ENCODE measurements at regions not wholly inside any gene's neighbourhood (a gene's known extent, or its start where the extent isn't known, plus 50 kb on each side); places are given as distances from the start of the nearest gene placed in this dataset.
A peak's percentile ranks its signal among the peaks of the same experiment; 100 is the strongest.

DNA sequence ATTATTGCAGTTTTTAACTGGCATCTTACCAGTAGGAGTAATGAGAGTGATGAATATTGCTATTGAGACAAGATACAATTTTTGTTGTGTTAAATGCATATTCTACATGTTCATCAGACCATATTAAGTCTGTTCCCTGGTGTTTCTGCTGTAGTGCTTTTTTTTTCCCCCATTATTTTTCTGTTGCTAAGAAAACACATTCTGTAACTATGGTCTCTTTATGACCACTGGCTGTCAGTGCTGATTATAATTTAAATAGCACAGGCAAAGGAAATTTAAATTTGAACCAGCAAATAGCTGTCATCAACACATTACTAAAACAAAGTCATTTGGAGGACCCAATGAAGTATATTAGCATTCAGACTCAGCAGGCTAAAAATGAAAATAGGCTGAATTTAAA is 98.3 kb upstream of the ANKRD50 start:
- DNase-seq (ENCODE audit: low spot score) = no peak

DNA sequence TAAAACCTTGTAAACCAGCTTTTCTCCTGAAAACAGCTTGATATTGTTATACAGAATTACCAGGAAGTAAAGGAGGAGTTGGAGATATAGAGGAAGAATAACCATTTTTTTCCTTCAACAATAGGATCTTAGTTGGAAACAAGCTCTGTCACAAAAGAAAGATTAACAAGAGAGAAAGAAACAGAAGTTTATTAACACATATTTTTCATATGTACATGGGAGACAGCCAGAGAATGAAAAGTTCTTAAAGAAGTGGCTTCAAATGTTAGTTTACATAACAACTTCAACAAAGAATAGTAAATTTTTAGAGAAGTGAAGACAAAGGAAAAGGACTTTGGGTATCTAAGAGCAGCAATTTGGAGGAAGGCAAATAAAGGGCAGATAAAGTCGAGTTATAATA is 94.9 kb upstream of the ANKRD50 start:
- DNase-seq (ENCODE audit: low spot score) = no peak

DNA sequence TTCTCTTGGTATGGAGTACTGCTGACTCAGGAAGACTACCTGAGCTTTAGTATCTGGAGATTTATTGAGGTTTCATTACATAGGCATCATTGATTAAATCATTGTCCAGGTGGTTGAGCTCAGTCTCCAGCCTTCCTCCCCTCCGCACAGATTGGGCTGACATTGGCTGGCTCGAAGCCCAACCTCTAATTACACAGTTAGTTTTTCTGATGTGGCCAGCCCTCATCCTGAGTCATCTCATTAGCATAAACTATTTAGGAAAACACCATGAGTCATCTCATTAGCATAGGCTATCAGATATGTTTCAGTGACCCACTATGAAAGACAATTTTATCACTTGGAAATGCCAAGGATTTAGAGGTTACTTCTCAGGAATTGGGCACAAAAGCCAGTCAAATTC is 93.9 kb upstream of the ANKRD50 start:
- no peak for DNase-seq (ENCODE audit: low spot score)

DNA sequence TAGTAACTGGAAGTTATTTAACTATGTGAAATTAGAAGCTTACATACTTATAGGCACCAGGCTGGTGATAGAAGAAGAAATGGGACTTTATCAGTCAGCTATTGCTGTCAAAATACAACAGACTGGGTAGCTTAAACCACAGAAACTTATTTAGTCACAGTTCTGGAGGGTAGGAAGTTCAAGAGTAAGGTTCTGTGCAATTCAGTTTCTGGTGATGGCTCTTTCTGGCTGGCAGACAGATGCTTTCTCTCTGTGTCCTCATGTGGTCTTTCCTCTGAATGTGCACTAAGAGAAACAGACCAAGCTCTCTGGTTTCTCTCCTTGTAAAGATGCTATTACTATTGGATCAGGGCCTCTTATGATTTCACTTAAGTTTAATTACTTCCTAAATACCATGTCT is 92.1 kb upstream of the ANKRD50 start:
- peak; percentile 18 for DNase-seq (ENCODE audit: low spot score)

DNA sequence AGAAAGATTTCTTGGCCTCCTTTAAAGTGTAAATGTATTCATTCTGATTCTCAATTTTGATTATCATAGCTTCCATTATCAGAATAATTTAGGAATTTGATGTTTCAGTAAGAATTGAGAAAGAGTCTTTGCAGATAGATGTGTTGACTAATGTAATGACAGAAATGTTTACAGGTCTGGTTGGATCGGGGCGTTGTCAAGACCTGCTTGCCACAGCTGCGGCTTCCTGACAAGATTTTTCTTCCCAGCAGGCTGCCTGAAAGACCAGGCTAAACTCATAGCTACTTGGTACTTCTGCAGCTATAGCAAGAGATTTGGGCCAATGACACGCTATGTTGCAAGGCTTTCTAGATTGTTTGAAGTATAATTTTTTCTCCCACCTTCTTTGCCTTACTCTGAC is 91.5 kb upstream of the ANKRD50 start:
- no peak for DNase-seq (ENCODE audit: low spot score)

DNA sequence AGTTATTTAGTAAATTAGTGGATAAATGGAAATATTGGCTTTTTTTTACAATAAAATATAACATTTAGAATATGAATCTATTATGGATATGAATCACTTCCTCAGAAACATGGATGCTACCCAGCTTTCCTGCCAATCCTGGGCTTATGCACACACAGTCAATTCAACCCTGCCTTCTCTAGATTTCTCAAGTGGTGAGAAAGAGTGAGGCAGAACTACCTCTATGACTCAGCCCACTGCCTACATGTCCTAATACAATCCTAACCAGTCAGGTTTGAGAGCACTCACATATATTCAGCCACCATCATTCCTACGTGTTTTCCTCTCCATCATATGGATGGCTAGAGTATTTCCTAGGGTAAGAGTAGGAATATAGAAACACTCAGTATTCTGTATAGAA is 91.1 kb upstream of the ANKRD50 start:
- peak; percentile 42 for DNase-seq (ENCODE audit: low spot score)

DNA sequence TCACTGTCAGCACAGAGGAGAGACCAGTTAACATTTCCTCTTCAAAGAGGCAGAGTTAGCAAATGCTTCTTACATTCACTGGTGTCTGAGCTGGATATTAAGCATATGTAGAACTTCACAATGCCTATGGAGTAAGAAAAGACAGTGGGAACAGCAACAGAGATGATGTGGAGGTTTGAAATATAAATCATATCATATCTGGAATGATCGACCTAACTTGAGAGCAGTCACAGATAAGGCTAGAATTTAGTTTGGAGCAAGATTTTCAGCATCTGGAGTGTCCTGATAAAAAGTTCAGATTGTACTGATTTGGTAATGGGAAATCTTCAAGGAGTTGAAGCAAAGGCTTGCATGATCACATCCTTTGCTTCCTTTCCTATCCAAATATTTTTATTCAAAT is 90.5 kb upstream of the ANKRD50 start:
- no peak for DNase-seq (ENCODE audit: low spot score)

DNA sequence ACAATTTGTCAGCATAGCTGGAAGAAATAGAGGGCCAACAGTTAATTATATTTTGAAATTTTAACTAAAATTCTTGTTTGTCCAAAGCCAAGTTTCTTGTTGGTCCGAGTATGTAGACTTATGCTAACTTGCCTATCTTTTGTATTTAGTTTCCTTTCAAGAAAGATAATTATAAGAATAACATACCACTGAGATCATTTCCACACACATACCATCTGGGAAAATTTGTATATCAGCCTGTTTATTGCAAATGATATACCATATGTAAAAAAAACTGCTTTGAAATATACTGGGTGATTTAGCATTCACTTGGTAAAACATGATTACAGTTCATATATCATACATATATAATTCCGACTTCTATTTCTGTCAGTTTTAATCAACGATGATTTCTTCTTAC is 84.7 kb upstream of the ANKRD50 start:
- no peak for DNase-seq (ENCODE audit: low spot score)

DNA sequence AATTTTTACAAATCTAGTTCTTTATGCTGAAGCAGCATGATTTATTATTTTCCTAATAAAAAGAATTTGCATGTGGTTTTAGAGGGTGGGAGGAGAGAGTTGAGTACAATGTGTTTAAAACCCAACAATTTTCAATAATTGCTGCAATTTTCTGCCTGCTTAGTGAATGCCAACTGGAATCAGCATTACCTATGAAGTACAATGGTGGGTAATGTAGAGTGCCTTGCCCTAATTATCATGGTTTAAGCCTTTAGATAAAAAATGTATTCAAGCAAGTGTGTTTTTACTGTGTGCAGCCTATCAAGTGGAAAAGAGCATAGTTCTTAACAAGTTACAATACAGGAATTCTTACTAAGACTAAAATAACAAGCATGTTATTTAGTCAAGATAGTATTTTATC is 77.9 kb upstream of the ANKRD50 start:
- no peak for DNase-seq (ENCODE audit: low spot score)

DNA sequence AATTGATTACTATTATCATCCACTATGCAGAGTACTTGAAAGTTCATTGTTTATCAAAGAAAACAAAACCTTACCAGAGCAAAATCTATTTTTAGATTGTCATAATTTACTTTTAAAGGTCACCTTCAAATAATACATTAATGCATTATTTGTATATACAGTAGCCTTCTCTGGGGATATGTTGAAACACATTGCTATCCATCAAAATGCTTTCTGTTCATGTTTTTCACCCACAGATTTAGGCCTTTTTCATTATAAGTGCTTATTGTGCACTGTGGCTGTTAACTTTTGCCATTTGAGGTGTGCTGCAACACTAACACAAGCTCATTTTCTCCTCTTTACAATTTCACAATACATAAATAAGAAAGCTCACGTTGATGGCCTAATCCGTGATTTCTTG is 74.1 kb upstream of the ANKRD50 start:
- no peak for DNase-seq (ENCODE audit: low spot score)

DNA sequence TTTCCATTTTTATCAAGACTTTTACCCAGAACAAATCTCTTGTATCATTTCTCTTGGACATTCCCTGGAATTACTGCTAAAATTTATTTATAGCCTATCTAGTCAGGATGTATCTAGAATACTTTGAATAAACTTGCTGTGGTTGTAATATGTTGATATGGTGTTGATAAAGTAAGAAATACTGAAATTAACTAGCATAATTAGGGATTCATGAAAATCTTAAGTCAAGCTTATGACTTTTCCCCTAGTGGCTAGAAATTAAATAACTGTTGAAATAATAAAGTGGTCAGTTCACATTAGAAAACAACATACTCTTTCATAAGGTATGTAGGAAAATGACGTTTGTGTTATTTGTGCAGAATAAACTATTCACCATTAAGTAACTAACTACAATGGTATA is 73.1 kb upstream of the ANKRD50 start:
- no peak for DNase-seq (ENCODE audit: low spot score)

DNA sequence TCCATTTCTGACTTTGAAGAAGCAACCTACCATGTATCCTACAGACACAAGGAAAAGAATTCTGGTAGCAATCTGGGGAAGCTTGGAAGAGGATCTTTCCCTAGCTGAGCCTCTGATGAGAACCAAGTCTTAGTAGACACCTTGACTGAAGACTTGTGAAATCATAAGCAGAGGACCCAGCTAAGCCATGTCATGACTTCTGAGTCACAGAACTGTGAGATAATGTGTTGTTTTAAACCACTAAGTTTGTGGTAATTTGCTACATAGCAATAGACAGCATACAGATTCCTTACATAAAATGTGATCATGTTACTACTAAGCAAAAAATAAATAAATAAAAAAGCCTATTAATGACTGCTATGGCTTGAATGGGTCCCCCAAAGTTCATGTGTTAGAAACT is 71.3 kb upstream of the ANKRD50 start:
- DNase-seq (ENCODE audit: low spot score) = no peak

DNA sequence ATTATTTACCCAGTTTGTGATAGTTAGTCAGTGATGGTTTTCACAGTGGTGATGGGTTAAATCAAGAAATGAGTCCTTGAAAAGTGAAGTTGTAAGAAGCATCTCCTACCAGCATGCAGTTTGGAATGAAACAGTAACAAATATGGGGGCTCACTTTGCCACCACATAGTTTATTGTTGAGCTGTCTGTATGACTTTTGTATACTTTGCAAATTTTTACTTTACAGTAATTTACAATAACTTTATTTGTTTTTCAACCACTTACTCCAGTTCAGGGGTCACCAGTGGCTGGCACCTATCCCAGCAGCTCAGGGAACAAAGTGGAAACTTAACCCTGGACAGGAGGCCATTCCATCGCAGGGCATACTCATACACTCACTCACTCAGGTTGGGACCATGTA is 64.5 kb upstream of the ANKRD50 start:
- DNase-seq (ENCODE audit: low spot score) = no peak

DNA sequence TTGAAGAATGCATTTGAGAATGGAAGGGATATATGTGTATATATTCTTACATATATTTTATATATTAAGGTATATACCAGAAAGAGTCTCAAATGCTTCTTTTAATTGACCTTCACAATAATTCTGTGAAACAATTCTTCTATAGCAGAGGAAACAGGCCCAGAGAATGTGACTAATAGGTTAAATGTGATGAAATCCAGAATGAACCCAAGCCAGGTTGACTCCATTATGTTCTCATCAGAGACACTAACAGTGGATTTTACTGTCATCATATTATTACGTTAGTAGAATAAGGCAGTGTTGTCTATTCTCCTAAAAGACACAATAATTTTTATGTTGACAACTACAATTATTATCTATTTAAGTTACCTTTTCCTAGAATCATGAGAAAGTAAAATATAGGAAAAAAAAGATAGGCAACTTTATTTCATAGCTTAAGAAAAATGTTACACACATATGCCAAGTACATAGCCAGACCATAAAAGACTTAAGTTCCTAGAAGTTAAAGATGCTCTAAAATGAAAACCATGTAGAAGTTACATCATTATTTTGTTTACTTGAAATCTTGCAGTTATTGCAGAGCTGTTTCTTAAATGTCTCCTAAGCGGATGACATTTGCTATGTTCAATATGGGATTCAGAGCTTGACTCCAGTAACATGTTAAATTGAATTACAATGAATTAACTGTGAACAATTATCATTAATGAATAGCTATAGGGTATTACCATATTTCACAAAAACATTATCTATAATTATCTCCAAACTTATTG is 56.2 kb upstream of the ANKRD50 start:
- DNase-seq (ENCODE audit: low spot score) = no peak

DNA sequence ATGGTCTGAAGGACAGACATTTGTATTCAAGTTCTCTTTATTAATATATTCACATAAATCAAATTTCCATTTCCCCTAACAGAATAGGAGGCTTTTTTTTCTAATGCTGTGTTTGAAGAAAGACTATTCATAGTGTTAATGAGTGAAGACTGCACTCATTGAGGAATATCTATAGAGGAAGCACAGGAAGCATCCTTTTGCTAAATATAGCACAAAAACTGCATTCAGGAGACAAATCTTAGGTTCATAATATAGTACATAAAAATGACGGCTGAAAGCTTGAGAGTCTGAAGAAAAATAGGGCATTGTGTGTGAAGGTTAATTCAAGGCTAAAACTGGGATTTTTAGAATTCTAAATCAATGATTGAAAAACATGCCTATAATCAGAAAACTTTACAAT is 50.4 kb upstream of the ANKRD50 start:
- DNase-seq (ENCODE audit: low spot score) = no peak

Data from activated CD4-positive, alpha-beta T cell treated with anti-CD3 and anti-CD28 coated beads, Interleukin-2, Interleukin-4, amounts not matched to agents 100 ng/mL and 50 ng/mL, durations not matched to agents 16 hours and 8 hours (primary cell).